HuH-7.5 (cell line): ENCODE measurements at regions not wholly inside any gene's neighbourhood (a gene's known extent, or its start where the extent isn't known, plus 50 kb on each side); places are given as distances from the start of the nearest gene placed in this dataset.
"Not testable (repeated sequence)": the region's sequence is repeated elsewhere in the genome, so short reads cannot be mapped to it uniquely, and the experiment has no call there.

Source experiments
- DNase-seq: peaks from one replicate; pipeline ENCODE4 v3.0.0; 2011; ENCODE audit warnings: low spot score

- no peak for DNase-seq
Measured at GRCh38 chr1:66460776-66461175, 73.2 kb upstream of the SGIP1 start.

DNA sequence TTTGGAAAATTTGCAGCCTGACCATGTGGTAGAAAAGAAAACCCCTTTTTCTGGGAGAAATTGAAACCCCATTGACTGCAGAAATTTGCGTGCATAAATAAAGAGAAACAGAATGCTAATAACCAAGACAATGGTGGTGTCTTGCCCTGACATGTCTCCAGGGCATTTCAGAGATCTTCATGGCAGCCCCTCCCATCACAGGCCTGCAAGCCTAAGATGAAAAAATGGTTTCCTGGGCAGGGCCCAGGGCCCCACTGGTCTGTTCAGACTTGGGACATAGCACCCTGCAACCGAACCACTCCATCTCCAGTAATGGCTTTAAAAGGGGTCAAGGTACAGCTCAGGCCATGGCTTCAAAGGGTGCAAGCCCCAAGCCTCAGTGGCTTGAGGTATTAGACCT is 71.6 kb upstream of the SGIP1 start:
- DNase-seq, result no peak

DNA sequence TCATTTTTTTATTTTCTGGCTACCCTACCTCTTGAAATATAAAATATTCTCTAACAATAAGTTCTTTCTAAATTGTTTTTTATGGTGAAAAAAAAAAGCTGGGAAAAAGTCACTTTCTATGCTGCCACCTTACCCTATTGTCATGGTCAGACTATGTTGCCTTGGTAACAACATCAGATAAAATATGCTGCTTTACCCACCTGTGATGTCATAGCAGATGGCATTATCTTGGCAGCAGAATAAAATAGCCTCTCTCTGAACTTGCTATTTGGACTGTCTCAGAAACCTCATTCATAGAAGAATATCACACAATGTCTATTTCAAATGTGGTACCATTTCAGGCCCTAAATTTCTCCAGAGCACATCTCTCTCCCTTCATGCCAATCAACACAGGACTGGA is 69.6 kb upstream of the SGIP1 start:
- no peak for DNase-seq

GRCh38 chr1:66464802-66465201 is 69.2 kb upstream of the SGIP1 start:
- no peak for DNase-seq

DNA sequence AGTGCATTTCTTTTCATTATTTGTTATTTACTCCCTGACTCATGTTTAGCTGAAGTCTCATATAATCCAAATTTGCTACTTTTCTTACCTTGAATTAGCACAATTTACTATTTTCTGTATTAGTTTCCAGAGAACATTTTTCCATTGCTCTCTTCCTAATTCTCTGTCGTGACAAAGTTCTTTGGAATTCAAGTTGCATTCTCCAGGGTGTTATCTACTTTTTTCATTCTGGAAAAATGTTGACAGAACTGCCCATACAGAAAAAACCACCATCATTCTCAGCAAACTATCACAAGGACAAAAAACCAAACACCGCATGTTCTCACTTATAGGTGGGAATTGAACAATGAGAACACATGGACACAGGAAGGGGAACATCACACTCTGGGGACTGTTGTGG is 67.3 kb upstream of the SGIP1 start:
- not testable (repeated sequence) for DNase-seq

DNA sequence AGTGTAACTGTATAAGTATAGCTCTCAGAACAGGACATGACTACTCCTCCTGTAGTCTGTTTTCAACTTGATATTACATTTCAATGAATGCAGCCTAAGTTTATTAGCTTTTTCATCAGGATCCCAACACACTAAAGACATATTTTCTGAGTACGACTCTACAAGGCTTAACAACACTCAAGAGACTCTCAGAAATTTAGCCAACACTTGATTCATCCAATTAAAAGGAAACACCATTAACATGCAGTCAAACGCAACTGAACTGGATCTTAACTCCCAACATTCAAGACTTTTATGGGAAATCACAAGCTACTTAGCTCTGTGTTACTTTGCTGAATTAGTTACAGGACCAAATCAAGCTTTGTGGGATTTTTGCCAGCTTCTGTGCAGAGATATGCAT is 65.2 kb upstream of the SGIP1 start:
- no peak for DNase-seq

DNA sequence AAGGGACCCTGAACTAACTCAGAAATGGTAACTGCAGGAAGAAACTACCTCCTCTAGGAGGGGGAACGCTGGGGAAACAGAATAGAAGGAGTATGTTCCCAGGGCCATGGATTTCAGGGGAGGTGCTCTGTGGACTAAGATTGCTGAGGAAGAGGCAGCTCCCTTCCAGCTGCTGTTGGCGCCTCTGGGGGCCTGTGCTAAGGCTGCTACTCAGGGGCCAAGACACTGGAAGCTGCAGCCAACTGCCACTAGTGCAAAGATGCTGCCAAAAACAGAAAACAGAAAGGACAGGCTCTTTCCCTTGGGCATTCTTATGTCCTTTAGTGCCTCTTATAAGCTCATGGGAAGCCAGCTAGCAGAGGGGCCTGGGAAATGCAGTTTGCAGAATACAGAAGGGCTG is 58.0 kb upstream of the SGIP1 start:
- no peak for DNase-seq

DNA sequence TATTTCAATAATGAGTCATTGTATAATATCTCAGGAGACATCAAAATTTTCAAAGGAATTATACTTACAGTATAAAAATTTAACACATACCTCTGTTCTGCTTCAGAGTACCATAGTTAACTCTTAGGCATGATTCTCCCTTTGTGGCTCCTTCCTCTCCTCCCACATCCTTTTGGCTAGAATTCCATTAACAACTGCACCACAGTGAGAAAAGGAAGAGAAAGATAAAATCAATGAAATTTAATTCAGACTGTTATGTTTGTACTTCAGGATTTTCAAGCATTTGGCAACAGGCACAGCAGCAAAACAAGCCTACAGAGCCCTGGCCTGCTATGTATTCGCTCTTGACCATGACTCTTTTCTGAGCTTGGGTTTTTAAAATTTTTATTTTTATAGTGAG is 57.2 kb upstream of the SGIP1 start:
- no peak for DNase-seq

- DNase-seq, result no peak
Measured at GRCh38 chr1:66478116-66478515, 55.8 kb upstream of the SGIP1 start.

DNA sequence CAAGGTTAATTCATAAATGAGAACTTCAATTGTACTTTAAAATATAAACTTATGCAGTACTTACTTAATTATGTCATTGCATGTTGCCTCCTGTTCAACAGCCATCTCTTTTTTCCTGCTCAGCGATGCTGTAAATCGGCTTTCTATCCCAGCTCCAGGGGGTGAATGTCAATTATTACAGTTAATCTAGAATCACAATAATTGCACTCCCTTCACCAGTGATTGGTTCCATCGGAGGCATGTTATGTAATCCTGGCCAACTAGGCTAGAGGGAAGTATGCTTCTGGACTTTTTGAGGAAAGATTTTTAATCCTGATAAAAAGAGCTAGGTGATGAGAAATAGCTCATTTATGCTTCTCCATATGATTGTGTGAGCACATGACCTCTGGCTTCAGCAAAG is 53.8 kb upstream of the SGIP1 start:
- no peak for DNase-seq

DNA sequence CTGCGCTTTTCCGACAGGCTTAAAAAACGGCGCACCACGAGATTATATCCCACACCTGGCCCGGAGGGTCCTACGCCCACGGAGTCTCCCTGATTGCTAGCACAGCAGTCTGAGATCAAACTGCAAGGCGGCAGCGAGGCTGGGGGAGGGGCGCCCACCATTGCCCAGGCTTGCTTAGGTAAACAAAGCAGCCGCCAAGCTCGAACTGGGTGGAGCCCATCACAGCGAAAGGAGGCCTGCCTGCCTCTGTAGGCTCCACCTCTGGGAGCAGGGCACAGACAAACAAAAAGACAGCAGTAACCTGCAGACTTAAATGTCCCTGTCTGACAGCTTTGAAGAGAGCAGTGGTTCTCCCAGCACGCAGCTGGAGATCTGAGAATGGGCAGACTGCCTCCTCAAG is 52.7 kb upstream of the SGIP1 start:
- not testable (repeated sequence) for DNase-seq
